Natural killer cell (primary cell): ENCODE measurements at regions not wholly inside any gene's neighbourhood (a gene's known extent, or its start where the extent isn't known, plus 50 kb on each side); places are given as distances from the start of the nearest gene placed in this dataset.

ENCODE experiments used
- ATAC-seq, 3 donors: fragments of 150-1000 bp in 2 of 3; fragments of 200-7000 bp in 1 of 3; cut with Tn5 transposase; 1 replicate in 1 of 3; 2 replicates in 2 of 3; pipeline ENCODE4 v1.10.0; 2021; ENCODE audit warnings: mild to moderate bottlenecking in 2 of 3, moderate library complexity in 2 of 3
- DNase-seq, 2 donors: peaks; one replicate each; pipeline versions ENCODE4 v3.0.0 to v3.0.0-alpha.2; 2013 to 2021; ENCODE audit warnings: mixed read lengths in 1 of 2
- H3K27ac ChIP-seq: one replicate; pipeline ENCODE4 v1.5.1; 2013; ENCODE audit warnings: mild to moderate bottlenecking, low read length
- H3K27me3 ChIP-seq: one replicate; pipeline ENCODE4 v1.6.1; 2013; ENCODE audit warnings: low read length; ENCODE audit not compliant: control insufficient read depth, insufficient read depth
- H3K36me3 ChIP-seq: one replicate; pipeline ENCODE4 v1.6.1; 2013; ENCODE audit warnings: low read length; ENCODE audit not compliant: control insufficient read depth, insufficient read depth
- H3K4me1 ChIP-seq: one replicate; pipeline ENCODE4 v1.6.1; 2013; ENCODE audit warnings: low read length; ENCODE audit not compliant: control insufficient read depth, insufficient read depth
- H3K4me3 ChIP-seq: one replicate; pipeline ENCODE4 v1.5.1; 2013; ENCODE audit warnings: low read length
- H3K9me3 ChIP-seq: one replicate; pipeline ENCODE4 v1.6.1; 2013; ENCODE audit warnings: low read length; ENCODE audit not compliant: control insufficient read depth, insufficient read depth
- H3K27ac Mint-ChIP-seq, 2 donors: one replicate each; pipeline ENCODE4 v1.8.0; 2022; ENCODE audit warnings: mild to moderate bottlenecking in 2 of 2, mixed read lengths in 2 of 2, moderate library complexity in 1 of 2
- H3K27me3 Mint-ChIP-seq, 2 donors: one replicate each; pipeline ENCODE4 v1.8.0; 2022; ENCODE audit warnings: low read depth in 2 of 2, mixed read lengths in 2 of 2
- H3K36me3 Mint-ChIP-seq: one replicate; pipeline ENCODE4 v1.8.0; 2022; ENCODE audit warnings: mixed read lengths
- H3K4me1 Mint-ChIP-seq, 2 donors: one replicate each; pipeline ENCODE4 v1.8.0; 2022; ENCODE audit warnings: mixed read lengths in 2 of 2
- H3K4me3 Mint-ChIP-seq: one replicate; pipeline ENCODE4 v1.8.0; 2022; ENCODE audit warnings: mild to moderate bottlenecking, moderate library complexity, mixed read lengths
- H3K9me3 Mint-ChIP-seq, 2 donors: one replicate each; pipeline ENCODE4 v1.8.0; 2022; ENCODE audit warnings: mixed read lengths in 2 of 2
- WGBS: methylation state at CpG from one replicate; pipeline ENCODE4 v1.1.7; 2013; ENCODE audit warnings: missing lambda C conversion rate; ENCODE audit not compliant: insufficient coverage; 5-methylcytosine and 5-hydroxymethylcytosine counted together
- intact Hi-C: fragments of 100-400 bp; cut with micrococcal nuclease; formaldehyde crosslinking; loops from one replicate; pipeline ENCODE4 v1.14.2; 2022
- TF ChIP-seq, protein P1 (sequence below): fragments of 200-600 bp; IDR thresholded peaks from one replicate; pipeline ENCODE4 v1.8.0; 2022; ENCODE audit warnings: antibody characterized with exemption

DNA sequence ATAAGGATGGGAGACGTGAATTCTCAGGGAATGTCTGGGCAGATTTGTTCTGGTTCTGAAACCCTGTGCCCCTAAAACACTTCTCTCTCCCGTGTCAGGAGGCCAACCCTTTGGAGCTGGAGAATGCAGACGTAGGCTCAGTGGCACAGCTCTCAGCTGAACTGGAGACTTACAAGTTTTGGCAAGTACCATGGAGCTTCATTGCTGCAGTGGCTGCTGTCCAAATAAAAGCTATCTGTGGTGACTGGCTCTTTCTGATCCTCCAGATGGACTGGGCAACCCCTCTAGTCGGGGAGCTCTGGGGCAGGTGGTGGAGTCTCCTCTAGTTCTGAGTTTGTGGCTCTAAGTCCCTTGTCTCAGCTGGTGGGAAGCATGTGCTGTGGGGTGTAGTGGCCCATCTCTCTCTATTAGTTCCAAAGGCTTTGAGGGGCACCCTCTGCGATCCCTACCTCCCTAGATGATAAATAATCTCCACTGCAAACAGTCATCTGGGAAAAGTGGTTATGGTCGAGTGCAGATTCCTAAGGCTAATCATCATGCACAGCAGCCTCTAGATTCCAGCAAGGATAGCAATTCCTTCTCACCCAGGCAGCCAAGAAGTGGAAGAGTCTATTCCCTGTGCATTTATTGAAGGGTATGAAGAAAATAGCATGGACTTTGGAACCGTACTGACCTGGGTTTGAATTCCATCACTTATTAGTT is 204.2 kb upstream of the KLF4 start:
- peaks cover 0 to 3% of the 10 kb centered on the region in 2 donors for H3K27me3 Mint-ChIP-seq
- H3K9me3 Mint-ChIP-seq, result peaks cover 2% of the 10 kb centered on the region in 2 donors
- WGBS, result 86% methylated on average over 7 of the region's 7 CpGs

DNA sequence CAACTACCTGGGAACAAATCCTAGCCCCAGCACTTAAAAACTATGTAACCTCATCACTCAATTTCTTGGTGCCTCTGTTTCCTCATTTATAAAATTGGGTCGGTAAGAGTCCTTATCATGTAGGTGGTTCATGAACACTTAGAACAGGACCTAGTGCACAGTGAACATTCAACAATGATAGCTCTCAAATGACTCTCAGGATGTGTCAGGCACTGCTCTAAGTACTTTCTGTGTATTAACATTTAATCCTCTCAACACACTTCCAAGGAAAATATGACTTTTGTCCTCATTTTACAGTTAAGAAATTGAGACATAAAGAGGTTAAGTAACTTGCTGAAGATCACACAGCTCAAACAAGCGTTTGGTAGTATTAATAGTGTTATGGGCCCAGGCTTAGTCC is 202.1 kb upstream of the KLF4 start:
- H3K9me3 Mint-ChIP-seq, result peaks cover 2% of the 10 kb centered on the region in 2 donors
- no peaks in the 10 kb centered on the region for H3K4me1 Mint-ChIP-seq
- H3K27me3 ChIP-seq, result no peaks in the 10 kb centered on the region
- no peak overlapping the region for H3K4me3 ChIP-seq
- no peak for DNase-seq
- H3K4me1 ChIP-seq, result no peaks in the 10 kb centered on the region
- H3K36me3 ChIP-seq, result no peaks in the 10 kb centered on the region
- H3K27ac Mint-ChIP-seq, result no peak overlapping the region
- H3K4me3 Mint-ChIP-seq, result no peak overlapping the region
- TF ChIP-seq, protein P1, sequence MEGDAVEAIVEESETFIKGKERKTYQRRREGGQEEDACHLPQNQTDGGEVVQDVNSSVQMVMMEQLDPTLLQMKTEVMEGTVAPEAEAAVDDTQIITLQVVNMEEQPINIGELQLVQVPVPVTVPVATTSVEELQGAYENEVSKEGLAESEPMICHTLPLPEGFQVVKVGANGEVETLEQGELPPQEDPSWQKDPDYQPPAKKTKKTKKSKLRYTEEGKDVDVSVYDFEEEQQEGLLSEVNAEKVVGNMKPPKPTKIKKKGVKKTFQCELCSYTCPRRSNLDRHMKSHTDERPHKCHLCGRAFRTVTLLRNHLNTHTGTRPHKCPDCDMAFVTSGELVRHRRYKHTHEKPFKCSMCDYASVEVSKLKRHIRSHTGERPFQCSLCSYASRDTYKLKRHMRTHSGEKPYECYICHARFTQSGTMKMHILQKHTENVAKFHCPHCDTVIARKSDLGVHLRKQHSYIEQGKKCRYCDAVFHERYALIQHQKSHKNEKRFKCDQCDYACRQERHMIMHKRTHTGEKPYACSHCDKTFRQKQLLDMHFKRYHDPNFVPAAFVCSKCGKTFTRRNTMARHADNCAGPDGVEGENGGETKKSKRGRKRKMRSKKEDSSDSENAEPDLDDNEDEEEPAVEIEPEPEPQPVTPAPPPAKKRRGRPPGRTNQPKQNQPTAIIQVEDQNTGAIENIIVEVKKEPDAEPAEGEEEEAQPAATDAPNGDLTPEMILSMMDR, result no peak
- no peaks in the 10 kb centered on the region for H3K9me3 ChIP-seq
- no peak for ATAC-seq
- no peaks in the 10 kb centered on the region for H3K36me3 Mint-ChIP-seq
- H3K27ac ChIP-seq, result no peak overlapping the region
- 90% methylated on average over 2 of the region's 2 CpGs for WGBS
- intact Hi-C loops, result no loop called here
- peaks cover 0 to 3% of the 10 kb centered on the region in 2 donors for H3K27me3 Mint-ChIP-seq

More for the DNA sequence above, 204.2 kb upstream of the KLF4 start:
- H3K4me1 ChIP-seq, result no peaks in the 10 kb centered on the region
- H3K9me3 ChIP-seq, result no peaks in the 10 kb centered on the region
- intact Hi-C loops, result no loop called here
- H3K27ac ChIP-seq, result no peak overlapping the region
- no peaks in the 10 kb centered on the region for H3K4me1 Mint-ChIP-seq
- no peak for DNase-seq
- TF ChIP-seq, protein P1, result no peak
- no peak overlapping the region for H3K4me3 ChIP-seq
- H3K36me3 ChIP-seq, result no peaks in the 10 kb centered on the region
- H3K27ac Mint-ChIP-seq, result no peak overlapping the region
- no peak overlapping the region for H3K4me3 Mint-ChIP-seq
- H3K27me3 ChIP-seq, result no peaks in the 10 kb centered on the region
- no peak for ATAC-seq
- H3K36me3 Mint-ChIP-seq, result no peaks in the 10 kb centered on the region

DNA sequence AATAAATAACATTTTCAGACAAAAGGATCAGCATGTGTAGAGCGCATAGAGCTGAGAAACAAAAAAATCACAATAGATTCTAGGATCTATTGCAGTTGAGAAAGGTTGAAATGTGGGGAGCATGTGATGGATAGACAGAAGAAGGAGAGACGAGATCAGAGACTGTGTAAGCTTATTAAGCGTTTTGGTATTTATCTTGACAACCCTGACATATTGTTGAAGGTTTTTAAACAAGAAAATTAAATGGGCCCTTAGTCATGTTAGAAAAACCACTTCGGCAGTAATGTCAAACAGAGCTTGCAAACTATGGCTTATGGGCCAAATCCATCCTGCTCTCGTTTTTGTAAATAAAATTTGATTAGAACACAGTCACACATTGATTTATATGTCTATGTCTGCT is 200.5 kb upstream of the KLF4 start:
- no peak for ATAC-seq
- no peaks in the 10 kb centered on the region for H3K36me3 Mint-ChIP-seq
- no peak for DNase-seq
- H3K27me3 Mint-ChIP-seq, result peaks cover 0 to 3% of the 10 kb centered on the region in 2 donors
- peaks cover 2% of the 10 kb centered on the region in 2 donors for H3K9me3 Mint-ChIP-seq
- no peak overlapping the region for H3K4me3 ChIP-seq
- intact Hi-C loops, result no loop called here
- H3K27ac ChIP-seq, result no peak overlapping the region
- no peaks in the 10 kb centered on the region for H3K9me3 ChIP-seq
- H3K27ac Mint-ChIP-seq, result no peak overlapping the region
- no peaks in the 10 kb centered on the region for H3K4me1 ChIP-seq
- 70% methylated on average over 5 of the region's 5 CpGs for WGBS
- TF ChIP-seq, protein P1, result no peak
- no peaks in the 10 kb centered on the region for H3K4me1 Mint-ChIP-seq
- no peak overlapping the region for H3K4me3 Mint-ChIP-seq
- no peaks in the 10 kb centered on the region for H3K36me3 ChIP-seq
- no peaks in the 10 kb centered on the region for H3K27me3 ChIP-seq

DNA sequence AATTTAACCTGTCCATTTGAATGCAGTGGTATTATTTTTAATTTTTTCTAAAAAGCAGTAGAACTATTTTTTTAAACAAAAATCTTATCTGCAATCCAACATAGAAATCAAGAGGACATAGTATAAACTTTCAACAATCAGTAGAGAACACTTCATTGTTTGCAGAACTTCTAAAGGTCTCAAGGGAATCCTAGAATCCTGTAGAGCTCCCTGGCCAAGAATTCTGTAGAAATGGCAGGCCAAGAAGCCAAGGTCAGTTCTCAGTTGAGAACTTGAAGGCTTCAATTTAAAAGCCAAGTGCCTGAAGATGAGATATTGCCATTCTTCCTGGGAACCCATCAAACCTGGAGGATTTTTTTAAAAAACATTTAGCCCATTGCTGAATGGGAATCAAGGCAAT is 199.2 kb upstream of the KLF4 start:
- H3K9me3 ChIP-seq, result no peaks in the 10 kb centered on the region
- intact Hi-C loops, result no loop called here
- DNase-seq (no peak), ATAC-seq (no peak)
- H3K27me3 ChIP-seq, result no peaks in the 10 kb centered on the region
- no peaks in the 10 kb centered on the region for H3K36me3 ChIP-seq
- TF ChIP-seq, protein P1, result no peak
- Mint-ChIP-seq H3K27ac (no peak overlapping the region), H3K4me3 (no peak overlapping the region), H3K27me3 (peaks cover 0 to 3% of the 10 kb centered on the region in 2 donors), H3K4me1 (no peaks in the 10 kb centered on the region), H3K36me3 (no peaks in the 10 kb centered on the region), H3K9me3 (peaks cover 2% of the 10 kb centered on the region in 2 donors)
- H3K4me1 ChIP-seq, result peaks cover 5% of the 10 kb centered on the region
- no peak overlapping the region for H3K4me3 ChIP-seq
- no peak overlapping the region for H3K27ac ChIP-seq
